ENCODE measurements at regions not wholly inside any gene's neighbourhood (a gene's known extent, or its start where the extent isn't known, plus 50 kb on each side); places are given as distances from the start of the nearest gene placed in this dataset.

DNA sequence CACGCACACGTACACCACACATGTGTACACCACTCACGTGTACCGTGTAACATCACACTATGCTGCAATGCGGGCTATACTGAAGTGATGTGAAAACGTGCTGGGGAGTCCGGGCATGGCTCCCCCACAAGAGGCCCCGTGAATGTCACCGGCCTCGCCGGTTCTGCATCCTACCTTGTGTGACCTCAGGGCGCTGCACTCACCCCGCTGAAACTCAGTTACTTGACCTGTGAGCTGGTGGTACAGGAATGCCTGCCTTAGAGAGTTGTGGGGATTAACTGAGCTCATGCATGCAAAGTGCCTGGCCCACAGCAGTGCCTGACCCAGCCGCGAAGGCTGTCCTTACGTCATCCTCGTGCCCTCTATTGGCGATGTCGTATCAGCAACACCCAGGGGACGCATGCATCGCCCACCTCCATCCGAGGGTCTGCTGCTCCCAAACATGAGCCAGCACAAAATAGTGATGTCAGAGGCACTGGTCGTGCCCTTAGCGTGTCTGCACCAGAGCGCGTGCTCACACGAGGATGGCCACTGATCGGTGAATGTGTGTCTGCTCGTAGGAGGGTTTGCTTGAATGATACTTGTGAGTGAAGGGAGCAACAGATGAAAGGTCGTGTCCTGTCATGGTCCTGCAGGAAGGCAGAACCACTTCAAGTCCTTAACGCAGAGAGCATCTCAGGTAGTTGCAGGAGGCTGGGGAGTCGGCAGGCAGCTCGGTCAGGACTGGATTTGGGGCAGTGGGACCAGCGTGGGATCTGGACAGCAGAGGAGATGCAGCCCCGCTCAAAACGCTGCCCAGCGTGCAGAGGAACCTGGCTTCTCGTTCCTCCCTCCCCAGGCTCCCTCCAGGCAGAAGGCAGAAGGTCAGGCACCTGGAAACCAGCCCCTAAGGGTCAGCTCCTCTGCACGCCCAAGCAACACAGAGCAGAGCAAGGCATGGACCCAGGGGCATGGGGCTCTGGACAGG is 126.2 kb upstream of the SPACA7 start:
- TF ChIP-seq, protein P1, sequence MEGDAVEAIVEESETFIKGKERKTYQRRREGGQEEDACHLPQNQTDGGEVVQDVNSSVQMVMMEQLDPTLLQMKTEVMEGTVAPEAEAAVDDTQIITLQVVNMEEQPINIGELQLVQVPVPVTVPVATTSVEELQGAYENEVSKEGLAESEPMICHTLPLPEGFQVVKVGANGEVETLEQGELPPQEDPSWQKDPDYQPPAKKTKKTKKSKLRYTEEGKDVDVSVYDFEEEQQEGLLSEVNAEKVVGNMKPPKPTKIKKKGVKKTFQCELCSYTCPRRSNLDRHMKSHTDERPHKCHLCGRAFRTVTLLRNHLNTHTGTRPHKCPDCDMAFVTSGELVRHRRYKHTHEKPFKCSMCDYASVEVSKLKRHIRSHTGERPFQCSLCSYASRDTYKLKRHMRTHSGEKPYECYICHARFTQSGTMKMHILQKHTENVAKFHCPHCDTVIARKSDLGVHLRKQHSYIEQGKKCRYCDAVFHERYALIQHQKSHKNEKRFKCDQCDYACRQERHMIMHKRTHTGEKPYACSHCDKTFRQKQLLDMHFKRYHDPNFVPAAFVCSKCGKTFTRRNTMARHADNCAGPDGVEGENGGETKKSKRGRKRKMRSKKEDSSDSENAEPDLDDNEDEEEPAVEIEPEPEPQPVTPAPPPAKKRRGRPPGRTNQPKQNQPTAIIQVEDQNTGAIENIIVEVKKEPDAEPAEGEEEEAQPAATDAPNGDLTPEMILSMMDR (IDR thresholded peaks at IDR 0.05) = no peak

DNA sequence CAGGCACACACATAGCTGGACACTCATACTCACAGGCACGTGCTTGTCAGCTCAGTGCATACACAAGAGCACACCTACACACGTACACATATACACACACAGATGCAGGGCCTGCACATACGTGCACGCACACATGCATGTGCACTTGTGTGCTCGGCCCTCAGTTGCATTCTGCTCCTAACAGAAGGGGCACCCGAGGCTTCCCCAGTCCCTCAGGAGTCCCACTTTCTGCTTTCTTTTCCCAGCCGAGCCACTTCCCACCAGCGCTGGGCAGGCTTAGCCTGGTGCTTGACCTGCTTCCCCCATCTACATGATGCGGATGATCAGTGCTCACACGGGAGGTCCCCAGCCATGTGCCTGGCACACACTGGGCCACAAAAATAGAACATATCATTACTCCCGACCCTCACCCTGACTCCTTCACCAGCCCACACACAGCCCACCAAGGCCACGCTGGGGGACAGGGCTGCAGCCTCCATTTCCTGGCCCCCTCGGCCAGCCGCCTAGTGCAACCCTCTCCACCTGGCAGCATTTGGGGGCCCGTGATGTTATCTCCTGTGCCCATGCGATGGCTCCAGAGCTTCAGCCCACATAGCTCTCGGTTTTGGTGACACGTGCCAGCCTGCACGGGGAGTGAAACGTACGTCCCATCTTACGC is 125.2 kb upstream of the SPACA7 start:
- TF ChIP-seq, protein P1 (IDR thresholded peaks at IDR 0.05) = no peak

DNA sequence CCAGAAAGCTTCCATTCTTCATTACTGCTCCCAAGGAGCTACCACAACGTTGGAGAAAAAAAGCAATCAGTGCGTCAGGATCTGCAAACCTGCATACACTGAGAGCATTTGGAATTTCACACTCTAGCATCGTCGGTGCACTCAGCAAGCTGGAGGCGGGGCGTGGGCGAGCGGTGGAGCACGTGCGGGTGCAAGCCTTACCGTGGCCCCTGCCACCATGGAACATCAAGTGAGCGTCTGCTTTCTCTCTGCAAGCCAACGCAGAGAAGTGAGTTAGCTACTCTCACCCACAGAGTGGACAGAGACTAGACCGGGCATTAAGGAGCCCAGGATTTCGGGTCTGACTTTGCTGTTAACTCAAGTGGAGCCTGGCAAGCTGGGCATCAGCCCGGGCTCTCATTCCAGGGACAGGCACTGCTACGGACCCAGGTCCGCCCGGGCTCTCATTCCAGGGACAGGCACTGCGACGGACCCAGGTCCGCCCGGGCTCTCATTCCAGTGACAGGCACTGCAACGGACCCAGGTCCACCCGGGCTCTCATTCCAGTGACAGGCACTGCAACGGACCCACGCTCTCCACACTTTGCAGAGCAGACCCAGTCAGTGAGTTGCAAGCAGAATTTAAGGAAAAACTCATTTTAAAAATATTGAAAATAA is 124.1 kb upstream of the SPACA7 start:
- TF ChIP-seq, protein P1 (IDR thresholded peaks at IDR 0.05) = no peak

DNA sequence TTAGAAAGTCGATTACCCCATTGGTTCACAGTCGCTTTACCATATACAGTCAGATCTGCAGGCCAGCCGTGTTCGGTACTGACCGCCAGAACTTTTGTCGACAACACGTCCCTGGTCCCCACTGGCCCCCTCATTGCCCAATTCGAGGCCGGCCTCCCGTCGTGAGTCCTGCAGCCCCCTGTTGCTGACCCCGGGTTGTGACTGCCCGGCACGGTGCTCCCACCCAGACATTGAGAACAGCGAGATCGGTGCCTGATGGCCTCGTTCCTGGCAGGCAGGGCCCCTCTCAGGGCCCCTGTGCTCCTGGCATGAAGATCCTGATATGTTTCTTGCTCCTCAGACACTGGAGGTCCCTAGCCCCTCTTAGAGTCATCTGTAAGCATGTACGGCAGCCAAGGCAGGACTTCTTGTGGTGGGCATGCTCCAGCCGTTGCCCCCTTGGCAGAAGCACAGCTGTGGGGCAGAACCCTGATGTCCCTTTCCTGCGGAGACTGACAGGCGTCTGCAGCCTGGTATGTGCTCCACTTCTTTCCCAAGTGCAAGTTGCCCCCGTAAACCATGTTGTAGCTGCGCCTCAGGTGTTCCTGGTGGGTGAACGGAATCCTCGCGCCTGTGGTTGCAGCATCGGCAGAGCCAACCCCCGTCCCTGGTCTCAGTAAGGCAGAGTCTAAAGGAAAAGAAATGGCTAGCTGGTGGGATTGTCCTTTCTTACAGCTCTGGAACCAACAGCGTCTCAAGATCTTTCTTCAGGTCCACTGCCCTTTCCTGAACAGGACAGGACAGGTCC is 123.2 kb upstream of the SPACA7 start:
- TF ChIP-seq, protein P1 (IDR thresholded peaks at IDR 0.05) = no peak

DNA sequence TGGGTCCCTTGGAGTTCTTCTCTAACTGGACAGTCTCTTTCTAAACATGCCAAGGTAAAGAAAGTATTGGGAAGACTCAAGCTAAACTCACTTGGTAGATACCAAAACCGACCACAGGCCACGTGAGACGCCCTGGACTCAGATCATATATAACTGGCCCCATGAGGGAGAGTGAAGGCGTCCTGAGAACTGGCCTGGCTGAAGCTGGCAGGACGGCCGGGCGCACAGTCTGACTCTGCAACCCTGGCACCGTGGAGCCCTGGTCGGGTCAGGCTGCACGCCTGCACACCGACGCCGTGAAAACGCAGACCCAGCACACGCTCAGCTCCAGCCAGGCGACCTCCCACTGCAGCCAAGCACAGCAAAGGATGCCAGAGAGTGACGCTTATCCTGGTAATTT is 122.5 kb upstream of the SPACA7 start:
- TF ChIP-seq, protein P1 (IDR thresholded peaks at IDR 0.05) = no peak

DNA sequence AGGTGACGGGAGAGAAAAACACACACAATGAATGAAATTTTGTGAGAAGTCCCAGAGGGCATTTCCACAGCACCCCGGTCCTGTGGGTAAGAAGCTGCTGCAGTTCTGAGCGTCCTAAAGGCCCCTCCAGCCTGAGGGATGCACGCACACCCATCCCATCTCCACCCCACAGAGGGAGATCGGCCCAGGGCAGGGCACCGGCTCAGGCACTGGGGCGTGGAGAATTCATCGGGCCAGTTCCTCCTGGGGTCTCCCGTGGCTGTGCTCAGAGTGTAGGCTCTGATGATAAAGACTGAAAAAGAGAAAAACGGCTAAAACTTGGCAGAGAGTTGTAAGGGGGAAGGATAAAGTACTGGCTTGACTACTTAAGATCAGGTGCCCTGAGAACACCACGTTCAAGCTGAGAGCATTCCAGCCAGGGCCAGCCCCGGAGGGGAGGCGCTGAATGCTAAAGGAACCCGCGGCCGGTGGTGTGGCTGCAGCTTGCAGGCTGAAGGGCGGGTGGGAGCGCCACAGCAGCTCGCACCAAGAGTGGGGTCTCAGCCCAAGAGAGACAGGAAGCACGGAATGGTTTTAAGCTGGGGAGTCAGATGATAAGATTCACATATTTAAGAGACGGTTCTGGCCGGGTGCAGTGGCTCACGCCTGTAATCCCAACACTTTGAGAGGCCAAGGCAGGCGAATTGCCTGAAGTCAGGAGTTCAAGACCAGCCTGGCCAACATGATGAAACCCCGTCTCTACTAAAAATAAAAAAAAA is 121.9 kb upstream of the SPACA7 start:
- TF ChIP-seq, protein P1 (IDR thresholded peaks at IDR 0.05) = no peak

Data from LNCAP (cell line).